ENCODE measurements at regions not wholly inside any gene's neighbourhood (a gene's known extent, or its start where the extent isn't known, plus 50 kb on each side); places are given as distances from the start of the nearest gene placed in this dataset.

GRCh38 chr1:80624682-80625081 lies 1176.1 kb upstream of the ADGRL2 start:
- TF ChIP-seq, protein P1, sequence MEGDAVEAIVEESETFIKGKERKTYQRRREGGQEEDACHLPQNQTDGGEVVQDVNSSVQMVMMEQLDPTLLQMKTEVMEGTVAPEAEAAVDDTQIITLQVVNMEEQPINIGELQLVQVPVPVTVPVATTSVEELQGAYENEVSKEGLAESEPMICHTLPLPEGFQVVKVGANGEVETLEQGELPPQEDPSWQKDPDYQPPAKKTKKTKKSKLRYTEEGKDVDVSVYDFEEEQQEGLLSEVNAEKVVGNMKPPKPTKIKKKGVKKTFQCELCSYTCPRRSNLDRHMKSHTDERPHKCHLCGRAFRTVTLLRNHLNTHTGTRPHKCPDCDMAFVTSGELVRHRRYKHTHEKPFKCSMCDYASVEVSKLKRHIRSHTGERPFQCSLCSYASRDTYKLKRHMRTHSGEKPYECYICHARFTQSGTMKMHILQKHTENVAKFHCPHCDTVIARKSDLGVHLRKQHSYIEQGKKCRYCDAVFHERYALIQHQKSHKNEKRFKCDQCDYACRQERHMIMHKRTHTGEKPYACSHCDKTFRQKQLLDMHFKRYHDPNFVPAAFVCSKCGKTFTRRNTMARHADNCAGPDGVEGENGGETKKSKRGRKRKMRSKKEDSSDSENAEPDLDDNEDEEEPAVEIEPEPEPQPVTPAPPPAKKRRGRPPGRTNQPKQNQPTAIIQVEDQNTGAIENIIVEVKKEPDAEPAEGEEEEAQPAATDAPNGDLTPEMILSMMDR (IDR thresholded peaks at IDR 0.05 in 8 of 11, conservative IDR thresholded peaks at IDR 0.05 in 3 of 11): no peak
- TF ChIP-seq POLR2A (IDR thresholded peaks at IDR 0.05): no peak
